ENCODE measurements at regions not wholly inside any gene's neighbourhood (a gene's known extent, or its start where the extent isn't known, plus 50 kb on each side); places are given as distances from the start of the nearest gene placed in this dataset.

GRCh38 chr4:160877087-160877790 lies 1286.6 kb downstream of the FSTL5 start:
- POLR2A ChIA-PET = no interaction called here

GRCh38 chr4:160880180-160880579 lies 1283.6 kb downstream of the FSTL5 start:
- ChIA-PET POLR2A (interaction anchor here (0.7 kb wide), 1 partner anchor 324 kb away, joined by 6 read pairs; no protein-coding TSS in a partner anchor), CTCF (interaction anchor here (0.6 kb wide), 1 partner anchor 1393 kb away, joined by 3 read pairs; no protein-coding TSS in a partner anchor)
- H3K9me3 ChIP-seq (ENCODE audit: control insufficient read depth, insufficient read depth, low read depth, low read length) = no peaks in the 10 kb centered on the region

More at GRCh38 chr4:160877087-160877790, 1286.6 kb downstream of the FSTL5 start:
- no peak for ATAC-seq
- no peaks in the 10 kb centered on the region for H3K27me3 ChIP-seq (ENCODE audit: control insufficient read depth, insufficient read depth, low read length)
- H3K9me3 ChIP-seq (ENCODE audit: control insufficient read depth, insufficient read depth, low read depth, low read length) = no peaks in the 10 kb centered on the region
- no peaks in the 10 kb centered on the region for H3K4me1 ChIP-seq (ENCODE audit: control insufficient read depth, insufficient read depth, low read length)
- DNase-seq (ENCODE audit: low read depth, low spot score) = no peak
- in situ Hi-C loops (cut with HindIII; ENCODE audit: low pct_unique_long_range_greater_than_20kb, low sequenced_read_pairs) (no loop called here), intact Hi-C loops (cut with micrococcal nuclease; ENCODE audit: unreplicated experiment) (no loop called here)
- H3K36me3 ChIP-seq (ENCODE audit: control insufficient read depth, insufficient read depth, low read length) = no peaks in the 10 kb centered on the region
- no peak overlapping the region for H3K4me3 ChIP-seq (ENCODE audit: low read depth in 2 of 2, low read length in 2 of 2)
- BruUV-seq (replicated peaks) = no TSS peak
- no peak for TF ChIP-seq TCF7L2 (IDR thresholded peaks at IDR 0.05; ENCODE audit: low read depth, low read length)
- TF ChIP-seq CTCF (IDR thresholded peaks at IDR 0.05) = no peak
- TF ChIP-seq POLR2AphosphoS5 (IDR thresholded peaks at IDR 0.05; ENCODE audit: low read depth, low read length) = no peak
- TF ChIP-seq SIN3A (IDR thresholded peaks at IDR 0.05; ENCODE audit: borderline replicate concordance, insufficient read depth, low read depth, low read length) = no peak
- no peak for TF ChIP-seq REST (IDR thresholded peaks at IDR 0.05; ENCODE audit: insufficient read depth in 1 of 2, low read depth in 2 of 2, low read length in 1 of 2)
- no peak overlapping the region for H3K27ac ChIP-seq (ENCODE audit: low read length)
- CTCF ChIA-PET = no interaction called here

More at GRCh38 chr4:160880180-160880579, 1283.6 kb downstream of the FSTL5 start:
- Histone ChIP-seq H3K27me3 (ENCODE audit: control insufficient read depth, insufficient read depth, low read length) (no peaks in the 10 kb centered on the region), H3K4me3 (ENCODE audit: low read depth in 2 of 2, low read length in 2 of 2) (no peak overlapping the region), H3K4me1 (ENCODE audit: control insufficient read depth, insufficient read depth, low read length) (no peaks in the 10 kb centered on the region), H3K36me3 (ENCODE audit: control insufficient read depth, insufficient read depth, low read length) (no peaks in the 10 kb centered on the region), H3K27ac (ENCODE audit: low read length) (no peak overlapping the region)
- DNase-seq (ENCODE audit: low read depth, low spot score) = no peak
- no peak for ATAC-seq
- intact Hi-C loops (cut with micrococcal nuclease; ENCODE audit: unreplicated experiment) (no loop called here), in situ Hi-C loops (cut with HindIII; ENCODE audit: low pct_unique_long_range_greater_than_20kb, low sequenced_read_pairs) (no loop called here)
- TF ChIP-seq POLR2AphosphoS5 (IDR thresholded peaks at IDR 0.05; ENCODE audit: low read depth, low read length) (no peak), CTCF (IDR thresholded peaks at IDR 0.05) (no peak), SIN3A (IDR thresholded peaks at IDR 0.05; ENCODE audit: borderline replicate concordance, insufficient read depth, low read depth, low read length) (no peak), TCF7L2 (IDR thresholded peaks at IDR 0.05; ENCODE audit: low read depth, low read length) (no peak), REST (IDR thresholded peaks at IDR 0.05; ENCODE audit: insufficient read depth in 1 of 2, low read depth in 2 of 2, low read length in 1 of 2) (no peak)
- no TSS peak for BruUV-seq (replicated peaks)

Data from Panc1 (cell line).